ENCODE measurements at regions not wholly inside any gene's neighbourhood (a gene's known extent, or its start where the extent isn't known, plus 50 kb on each side); places are given as distances from the start of the nearest gene placed in this dataset.
"Not testable (repeated sequence)": the region's sequence is repeated elsewhere in the genome, so short reads cannot be mapped to it uniquely, and the experiment has no call there.

GRCh38 chr13:37209621-37210580 lies 104.4 kb upstream of the CSNK1A1L start:
- no peak for DNase-seq

GRCh38 chr13:37207691-37208451 lies 102.4 kb upstream of the CSNK1A1L start:
- DNase-seq = no peak

- no peak for DNase-seq
Measured at GRCh38 chr13:37202264-37202663, 96.8 kb upstream of the CSNK1A1L start.

GRCh38 chr13:37201081-37201480 lies 95.6 kb upstream of the CSNK1A1L start:
- no peak for DNase-seq

- no peak for DNase-seq
Measured at GRCh38 chr13:37198629-37199028, 93.2 kb upstream of the CSNK1A1L start.

GRCh38 chr13:37195621-37196020 lies 90.2 kb upstream of the CSNK1A1L start:
- DNase-seq = no peak

- DNase-seq = peak; percentile 13
Measured at GRCh38 chr13:37194428-37194861, 89.0 kb upstream of the CSNK1A1L start.

GRCh38 chr13:37192956-37193355 lies 87.5 kb upstream of the CSNK1A1L start:
- DNase-seq = no peak

- DNase-seq = no peak
Measured at GRCh38 chr13:37187621-37188020, 82.2 kb upstream of the CSNK1A1L start.

- no peak for DNase-seq
Measured at GRCh38 chr13:37187105-37187504, 81.6 kb upstream of the CSNK1A1L start.

GRCh38 chr13:37181620-37182019 lies 76.2 kb upstream of the CSNK1A1L start:
- DNase-seq = no peak

- DNase-seq = no peak
Measured at GRCh38 chr13:37179645-37180044, 74.2 kb upstream of the CSNK1A1L start.

GRCh38 chr13:37177125-37177524 lies 71.7 kb upstream of the CSNK1A1L start:
- no peak for DNase-seq

- no peak for DNase-seq
Measured at GRCh38 chr13:37175996-37176395, 70.5 kb upstream of the CSNK1A1L start.

- DNase-seq = no peak
Measured at GRCh38 chr13:37173214-37173613, 67.8 kb upstream of the CSNK1A1L start.

GRCh38 chr13:37172226-37172625 lies 66.8 kb upstream of the CSNK1A1L start:
- not testable (repeated sequence) for DNase-seq

GRCh38 chr13:37168926-37169325 lies 63.5 kb upstream of the CSNK1A1L start:
- DNase-seq = no peak

GRCh38 chr13:37168151-37168550 lies 62.7 kb upstream of the CSNK1A1L start:
- no peak for DNase-seq

GRCh38 chr13:37164635-37165034 lies 59.2 kb upstream of the CSNK1A1L start:
- no peak for DNase-seq

GRCh38 chr13:37163641-37164265 lies 58.3 kb upstream of the CSNK1A1L start:
- no peak for DNase-seq

GRCh38 chr13:37158481-37158880 lies 53.0 kb upstream of the CSNK1A1L start:
- DNase-seq = no peak

- DNase-seq = peak; percentile 64
Measured at GRCh38 chr13:37155613-37156097, 50.2 kb upstream of the CSNK1A1L start.

All from DMS53 (cell line).